Endothelial cell of umbilical vein (primary cell): ENCODE measurements at regions not wholly inside any gene's neighbourhood (a gene's known extent, or its start where the extent isn't known, plus 50 kb on each side); places are given as distances from the start of the nearest gene placed in this dataset.

Experiments used
- BruUV-seq: library from RNA; stranded (reverse); fragments of 400-500 nt; replicated peaks from 2 replicates; lab custom pipeline; 2021; lab: Mats Ljungman, UMichigan
- CTCF ChIA-PET: fragments of 300-600, 350-600 bp; sonication (Branson Sonifier 250); formaldehyde crosslinking; loops from one replicate; lab custom pipeline; 2021; ENCODE audit warnings: antibody characterized with exemption, inconsistent platforms; lab: Charles Lee
- POLR2A ChIA-PET: fragments of 300-600, 350-600 bp; sonication (Branson Sonifier 250); formaldehyde crosslinking; loops from one replicate; lab custom pipeline; 2021; ENCODE audit warnings: antibody characterized with exemption, inconsistent platforms; lab: Charles Lee
- DNase-seq: peaks from one replicate; pipeline ENCODE4 v3.0.0-alpha.2; 2011; ENCODE audit warnings: low read depth, low spot score
- FAIRE-seq: peaks from 2 replicates; lab custom pipeline; 2011; peaks lifted over from hg19 to GRCh38; lab: Jason Lieb, UNC
- H2AFZ ChIP-seq: 2 replicates; pipeline ENCODE4 v1.6.0; 2012; ENCODE audit warnings: low read depth, low read length, control low read depth, inconsistent platforms
- H3K27ac ChIP-seq: 2 replicates; pipeline ENCODE4 v1.5.1; 2011; ENCODE audit warnings: low read depth, mild to moderate bottlenecking, control low read depth, low read length, moderate library complexity; ENCODE audit not compliant: insufficient read depth
- H3K27me3 ChIP-seq, 2 experiments: 2 replicates each; pipeline versions ENCODE4 v1.6.0 to v1.6.1; 2011; ENCODE audit warnings: low read length in 2 of 2, mixed read lengths in 1 of 2; ENCODE audit not compliant: control insufficient read depth in 2 of 2, insufficient read depth in 2 of 2
- H3K36me3 ChIP-seq, 2 experiments: 2 replicates in 1 of 2; 3 replicates in 1 of 2; pipeline ENCODE4 v1.5.1; 2011; ENCODE audit warnings: low read length in 2 of 2, mild to moderate bottlenecking in 1 of 2, moderate library complexity in 1 of 2; ENCODE audit not compliant: control insufficient read depth in 2 of 2, insufficient read depth in 2 of 2; ENCODE audit errors: extremely low read depth in 1 of 2
- H3K4me1 ChIP-seq: 3 replicates; pipeline ENCODE4 v1.5.1; 2011; ENCODE audit warnings: mild to moderate bottlenecking, low read length; ENCODE audit not compliant: control insufficient read depth, insufficient read depth; ENCODE audit errors: extremely low read depth
- H3K4me2 ChIP-seq: 2 replicates; pipeline ENCODE4 v1.6.1; 2011; ENCODE audit warnings: low read length, control low read depth, mixed read lengths; ENCODE audit not compliant: insufficient read depth
- H3K4me3 ChIP-seq, 3 experiments: fragments of 200-600 bp in 1 of 3; sonication (generic), shearing (Covaris generic) in 1 of 3; replicated peaks in 1 of 3; 2 replicates each; pipeline ENCODE4 v1.5.1; 2011 to 2016; ENCODE audit warnings: control low read depth in 3 of 3, low read length in 3 of 3, mild to moderate bottlenecking in 2 of 3, inconsistent platforms in 1 of 3, low read depth in 1 of 3, moderate library complexity in 1 of 3; ENCODE audit not compliant: insufficient read depth in 1 of 3
- H3K79me2 ChIP-seq: 2 replicates; pipeline ENCODE4 v1.6.0; 2012; ENCODE audit warnings: low read length, inconsistent platforms; ENCODE audit not compliant: control insufficient read depth, insufficient read depth
- H3K9ac ChIP-seq: replicated peaks from 2 replicates; pipeline ENCODE3; 2011; ENCODE audit warnings: low read length, control low read depth; ENCODE audit not compliant: insufficient read depth; ENCODE audit errors: extremely low read depth
- H3K9me1 ChIP-seq: replicated peaks from 3 replicates; pipeline ENCODE4 v1.6.0; 2011; ENCODE audit warnings: mild to moderate bottlenecking, low read length; ENCODE audit not compliant: control insufficient read depth, insufficient read depth; ENCODE audit errors: extremely low read depth
- H3K9me3 ChIP-seq: replicated peaks from 2 replicates; pipeline ENCODE4 v1.5.1; 2012; ENCODE audit warnings: low read length, inconsistent platforms; ENCODE audit not compliant: control insufficient read depth, insufficient read depth
- H4K20me1 ChIP-seq: replicated peaks from 2 replicates; pipeline ENCODE3; 2011; ENCODE audit warnings: mild to moderate bottlenecking, low read length; ENCODE audit not compliant: control insufficient read depth, insufficient read depth; ENCODE audit errors: extremely low read depth
- CTCF ChIP-seq, 2 donors: IDR thresholded peaks; 1 replicate in 1 of 2; 2 replicates in 1 of 2; pipeline ENCODE4 v1.5.1; 2011; ENCODE audit warnings: low read length in 2 of 2, mild to moderate bottlenecking in 2 of 2, moderate library complexity in 2 of 2, control low read depth in 1 of 2, inconsistent platforms in 1 of 2, low read depth in 1 of 2; ENCODE audit not compliant: insufficient read depth in 1 of 2; ENCODE audit errors: extremely low read depth in 1 of 2
- EZH2 ChIP-seq: IDR thresholded peaks from 2 replicates; pipeline ENCODE4 v1.6.1; 2012; ENCODE audit warnings: borderline replicate concordance, low read depth, mild to moderate bottlenecking, moderate library complexity, low read length, inconsistent platforms; ENCODE audit not compliant: severe bottlenecking
- FOS ChIP-seq: IDR thresholded peaks from 2 replicates; pipeline ENCODE4 v1.6.1; 2011; ENCODE audit warnings: mild to moderate bottlenecking, low read length, moderate library complexity, borderline replicate concordance; ENCODE audit not compliant: insufficient read depth
- GATA2 ChIP-seq: IDR thresholded peaks from 2 replicates; pipeline ENCODE4 v1.7.0; 2011; ENCODE audit warnings: low read depth, mild to moderate bottlenecking, moderate library complexity, mixed read lengths, low read length; ENCODE audit not compliant: insufficient read length, insufficient read depth
- JUN ChIP-seq: IDR thresholded peaks from 2 replicates; pipeline ENCODE4 v1.6.1; 2011; ENCODE audit warnings: borderline replicate concordance, low read depth; ENCODE audit not compliant: insufficient read length, insufficient read depth
- MYC ChIP-seq: IDR thresholded peaks from one replicate; pipeline ENCODE4 v1.6.1; 2011; ENCODE audit warnings: mild to moderate bottlenecking, low read depth, low read length
- POLR2AphosphoS5 ChIP-seq: IDR thresholded peaks from 2 replicates; pipeline ENCODE4 v1.6.1; 2012; ENCODE audit warnings: low read depth, mild to moderate bottlenecking, control low read depth, low read length, moderate library complexity; ENCODE audit not compliant: insufficient read depth
- dilution Hi-C: fragments of 300-500 bp; cut with MboI; formaldehyde crosslinking; loops from one replicate; pipeline ENCODE4 v1.15.0; 2019; ENCODE audit warnings: low sequenced_read_pairs; ENCODE audit not compliant: extremely low pct_ligation_motif_present
- intact Hi-C: fragments of 100-400 bp; cut with micrococcal nuclease; formaldehyde crosslinking; loops from one replicate; pipeline ENCODE4 v1.10.0; 2022
- TF ChIP-seq, protein P1 (sequence below): IDR thresholded peaks from 2 replicates; pipeline ENCODE4 v1.6.1; 2011; ENCODE audit not compliant: insufficient read depth, insufficient read length

- no peak overlapping the region for H3K9ac ChIP-seq
- no peak overlapping the region for H2AFZ ChIP-seq
- H3K9me1 ChIP-seq = no peaks in the 10 kb centered on the region
- H3K4me2 ChIP-seq = no peak overlapping the region
- ChIA-PET POLR2A (no interaction called here), CTCF (no interaction called here)
- no peaks in the 10 kb centered on the region for H3K27me3 ChIP-seq
- no peaks in the 10 kb centered on the region for H3K4me1 ChIP-seq
- FAIRE-seq = no peak
- no peak overlapping the region for H3K4me3 ChIP-seq
- no peaks in the 10 kb centered on the region for H3K36me3 ChIP-seq
- H3K27ac ChIP-seq = no peak overlapping the region
- dilution Hi-C loops = no loop called here
- BruUV-seq = no TSS peak
- no peak for DNase-seq
- TF ChIP-seq MYC (no peak), CTCF (IDR thresholded peaks at IDR 0.05; ENCODE audit: extremely low read depth in 1 of 2, insufficient read depth in 1 of 2, low read depth in 1 of 2, low read length in 2 of 2) (no peak), GATA2 (no peak), POLR2AphosphoS5 (no peak), FOS (no peak), EZH2 (no peak), JUN (no peak)
- TF ChIP-seq, protein P1, sequence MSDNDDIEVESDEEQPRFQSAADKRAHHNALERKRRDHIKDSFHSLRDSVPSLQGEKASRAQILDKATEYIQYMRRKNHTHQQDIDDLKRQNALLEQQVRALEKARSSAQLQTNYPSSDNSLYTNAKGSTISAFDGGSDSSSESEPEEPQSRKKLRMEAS = no peak
- intact Hi-C loops = loop anchor here (5.0 to 10.0 kb wide), 5 partner anchors 267 to 1205 kb away; partner anchors contain the start of gene BMP2
- H3K9me3 ChIP-seq = no peaks in the 10 kb centered on the region
- no peaks in the 10 kb centered on the region for H3K79me2 ChIP-seq
- H4K20me1 ChIP-seq = no peaks in the 10 kb centered on the region
These were observed 560.5 kb downstream of the HAO1 start for GRCh38 chr20:7379621-7380220.
